ENCODE measurements at regions not wholly inside any gene's neighbourhood (a gene's known extent, or its start where the extent isn't known, plus 50 kb on each side); places are given as distances from the start of the nearest gene placed in this dataset.

GRCh38 chr4:104752337-104752736, 257.6 kb upstream of the CXXC4 start:
- TF ChIP-seq POLR2A (IDR thresholded peaks at IDR 0.05; ENCODE audit: low read depth) (no peak), CTCF (IDR thresholded peaks at IDR 0.05) (no peak)

All from esophagus muscularis mucosa (tissue), 3 donors.